ENCODE measurements at regions not wholly inside any gene's neighbourhood (a gene's known extent, or its start where the extent isn't known, plus 50 kb on each side); places are given as distances from the start of the nearest gene placed in this dataset.

- Histone ChIP-seq H3K4me3 (ENCODE audit: low read length) (no peak overlapping the region), H3K27ac (ENCODE audit: low read depth, low read length) (no peak overlapping the region), H3K4me1 (ENCODE audit: control insufficient read depth, insufficient read depth, low read length) (no peaks in the 10 kb centered on the region), H3K36me3 (ENCODE audit: control insufficient read depth, insufficient read depth, low read length) (no peaks in the 10 kb centered on the region), H3K27me3 (ENCODE audit: control insufficient read depth, insufficient read depth, low read length, poor library complexity, severe bottlenecking) (no peaks in the 10 kb centered on the region), H3K9ac (ENCODE audit: extremely low read depth, low read length, poor library complexity, severe bottlenecking) (no peak overlapping the region), H3K9me3 (ENCODE audit: control insufficient read depth, low read length) (no peaks in the 10 kb centered on the region)
- Mint-ChIP-seq H3K4me3 (no peak overlapping the region), H3K27me3 (ENCODE audit: insufficient read depth) (no peaks in the 10 kb centered on the region), H3K4me1 (no peaks in the 10 kb centered on the region), H3K9me3 (peaks cover 9% of the 10 kb centered on the region), H3K36me3 (ENCODE audit: low read depth) (no peaks in the 10 kb centered on the region), H3K27ac (no peak overlapping the region)
- WGBS, 2 experiments (ENCODE audit: insufficient coverage in 1 of 2, insufficient read length in 1 of 2), result 79 to 93% methylated on average over 2 to 4 of the region's 4 CpGs
- peak; percentile 20 for DNase-seq
- TF ChIP-seq CTCF (conservative IDR thresholded peaks at IDR 0.05), result no peak
Measured at GRCh38 chr11:59271811-59272327, 59.1 kb upstream of the MPEG1 start.

DNA sequence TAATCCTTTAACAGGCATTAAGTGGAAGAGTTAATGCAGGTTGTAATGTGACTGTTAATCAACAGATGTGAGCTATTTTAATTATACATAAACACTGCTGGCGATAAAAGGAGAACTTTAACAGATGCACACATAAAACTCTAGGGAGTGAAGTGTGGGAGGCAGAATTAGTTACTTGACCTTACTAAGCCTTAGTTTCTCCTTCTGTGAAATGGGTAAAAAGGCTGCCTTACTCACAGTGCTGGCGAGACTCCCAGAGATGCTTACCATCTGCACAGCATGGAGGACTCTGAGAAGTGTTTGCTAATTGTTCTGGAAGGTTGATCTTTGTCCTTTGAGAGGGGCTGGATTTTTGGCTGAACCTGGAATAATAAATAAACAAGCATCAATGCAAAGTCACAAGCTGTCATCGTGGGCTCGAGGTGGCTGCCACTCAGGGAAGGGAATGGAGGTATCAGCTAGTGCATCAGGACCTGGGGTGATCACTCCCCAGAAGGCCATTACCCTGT lies 58.6 kb upstream of the MPEG1 start:
- no peak for TF ChIP-seq CTCF (conservative IDR thresholded peaks at IDR 0.05)
- peak; percentile 17 for DNase-seq
- Histone ChIP-seq H3K27ac (ENCODE audit: low read depth, low read length) (no peak overlapping the region), H3K36me3 (ENCODE audit: control insufficient read depth, insufficient read depth, low read length) (no peaks in the 10 kb centered on the region), H3K27me3 (ENCODE audit: control insufficient read depth, insufficient read depth, low read length, poor library complexity, severe bottlenecking) (no peaks in the 10 kb centered on the region), H3K9me3 (ENCODE audit: control insufficient read depth, low read length) (no peaks in the 10 kb centered on the region), H3K4me3 (ENCODE audit: low read length) (no peak overlapping the region), H3K9ac (ENCODE audit: extremely low read depth, low read length, poor library complexity, severe bottlenecking) (no peak overlapping the region), H3K4me1 (ENCODE audit: control insufficient read depth, insufficient read depth, low read length) (no peaks in the 10 kb centered on the region)
- Mint-ChIP-seq H3K4me1 (no peaks in the 10 kb centered on the region), H3K27me3 (ENCODE audit: insufficient read depth) (no peaks in the 10 kb centered on the region), H3K9me3 (peaks cover 3% of the 10 kb centered on the region), H3K27ac (no peak overlapping the region), H3K4me3 (no peak overlapping the region), H3K36me3 (ENCODE audit: low read depth) (no peaks in the 10 kb centered on the region)
- WGBS, 2 experiments (ENCODE audit: insufficient coverage in 1 of 2, insufficient read length in 1 of 2), result 82 to 100% methylated on average over 1 to 4 of the region's 4 CpGs

- no peaks in the 10 kb centered on the region for H3K27me3 Mint-ChIP-seq (ENCODE audit: insufficient read depth)
- Histone ChIP-seq H3K4me3 (ENCODE audit: low read length) (no peak overlapping the region), H3K4me1 (ENCODE audit: control insufficient read depth, insufficient read depth, low read length) (no peaks in the 10 kb centered on the region), H3K9ac (ENCODE audit: extremely low read depth, low read length, poor library complexity, severe bottlenecking) (no peak overlapping the region), H3K9me3 (ENCODE audit: control insufficient read depth, low read length) (no peaks in the 10 kb centered on the region), H3K27ac (ENCODE audit: low read depth, low read length) (no peak overlapping the region), H3K27me3 (ENCODE audit: control insufficient read depth, insufficient read depth, low read length, poor library complexity, severe bottlenecking) (no peaks in the 10 kb centered on the region), H3K36me3 (ENCODE audit: control insufficient read depth, insufficient read depth, low read length) (no peaks in the 10 kb centered on the region)
- H3K36me3 Mint-ChIP-seq (ENCODE audit: low read depth), result no peaks in the 10 kb centered on the region
- H3K27ac Mint-ChIP-seq, result no peak overlapping the region
- no peak overlapping the region for H3K4me3 Mint-ChIP-seq
- no peak for TF ChIP-seq CTCF (conservative IDR thresholded peaks at IDR 0.05)
- WGBS, 2 experiments (ENCODE audit: insufficient coverage in 1 of 2, insufficient read length in 1 of 2), result 91 to 94% methylated on average over 6 to 7 of the region's 7 CpGs
- no peaks in the 10 kb centered on the region for H3K4me1 Mint-ChIP-seq
- no peaks in the 10 kb centered on the region for H3K9me3 Mint-ChIP-seq
- DNase-seq, result peak; percentile 32
Measured at GRCh38 chr11:59267736-59268475, 55.2 kb upstream of the MPEG1 start.
